Trophoblast cell (in vitro differentiated cells and primary cell): ENCODE measurements at regions not wholly inside any gene's neighbourhood (a gene's known extent, or its start where the extent isn't known, plus 50 kb on each side); places are given as distances from the start of the nearest gene placed in this dataset.
A peak's percentile ranks its signal among the peaks of the same experiment; 100 is the strongest.

Source experiments
- DNase-seq, 2 donors: peaks; one replicate each; pipeline ENCODE4 v3.0.0-alpha.2; 2016
- H2AFZ ChIP-seq: 2 replicates; pipeline ENCODE4 v1.6.1; 2013; ENCODE audit warnings: low read length, moderate library complexity, mild to moderate bottlenecking; ENCODE audit not compliant: insufficient read depth, poor library complexity
- H2AK5ac ChIP-seq: 2 replicates; pipeline ENCODE4 v1.6.1; 2013; ENCODE audit warnings: mild to moderate bottlenecking, low read length
- H2BK120ac ChIP-seq: 2 replicates; pipeline ENCODE4 v1.6.1; 2013; ENCODE audit warnings: low read length, mild to moderate bottlenecking, moderate library complexity; ENCODE audit not compliant: insufficient read depth, poor library complexity
- H2BK12ac ChIP-seq: 2 replicates; pipeline ENCODE4 v1.6.1; 2013; ENCODE audit warnings: mild to moderate bottlenecking, low read length, moderate library complexity
- H2BK5ac ChIP-seq: 2 replicates; pipeline ENCODE4 v1.6.1; 2013; ENCODE audit warnings: low read length, low read depth, moderate library complexity, mild to moderate bottlenecking; ENCODE audit not compliant: poor library complexity
- H3K14ac ChIP-seq: 2 replicates; pipeline ENCODE4 v1.6.1; 2013; ENCODE audit warnings: mild to moderate bottlenecking, low read length
- H3K18ac ChIP-seq: 2 replicates; pipeline ENCODE4 v1.6.1; 2013; ENCODE audit warnings: mild to moderate bottlenecking, low read length
- H3K23ac ChIP-seq: 2 replicates; pipeline ENCODE4 v1.6.1; 2013; ENCODE audit warnings: low read length
- H3K27ac ChIP-seq: 2 replicates; pipeline ENCODE4 v1.5.1; 2013; ENCODE audit warnings: low read depth, mild to moderate bottlenecking, inconsistent platforms, low read length, moderate library complexity
- H3K27me3 ChIP-seq: 2 replicates; pipeline ENCODE4 v1.6.1; 2013; ENCODE audit warnings: inconsistent platforms, mild to moderate bottlenecking, low read length, moderate library complexity; ENCODE audit not compliant: insufficient read depth
- H3K36me3 ChIP-seq, 2 experiments: 1 replicate in 1 of 2; 2 replicates in 1 of 2; pipeline ENCODE4 v1.6.1; 2013; ENCODE audit warnings: low read length in 2 of 2, mild to moderate bottlenecking in 2 of 2, moderate library complexity in 1 of 2; ENCODE audit not compliant: insufficient read depth in 2 of 2, control insufficient read depth in 1 of 2
- H3K4ac ChIP-seq: 2 replicates; pipeline ENCODE4 v1.6.1; 2013; ENCODE audit warnings: low read depth, mild to moderate bottlenecking, low read length, moderate library complexity
- H3K4me1 ChIP-seq, 2 experiments: 1 replicate in 1 of 2; 2 replicates in 1 of 2; pipeline ENCODE4 v1.6.1; 2013; ENCODE audit warnings: low read length in 2 of 2, mild to moderate bottlenecking in 2 of 2, moderate library complexity in 1 of 2; ENCODE audit not compliant: insufficient read depth in 2 of 2, control insufficient read depth in 1 of 2
- H3K4me2 ChIP-seq: 2 replicates; pipeline ENCODE4 v1.6.1; 2013; ENCODE audit warnings: inconsistent platforms, mild to moderate bottlenecking, low read length, moderate library complexity
- H3K4me3 ChIP-seq: 2 replicates; pipeline ENCODE4 v1.5.1; 2013; ENCODE audit warnings: mild to moderate bottlenecking, low read depth, low read length, inconsistent platforms
- H3K79me1 ChIP-seq: one replicate; pipeline ENCODE4 v1.6.1; 2013; ENCODE audit warnings: low read length
- H3K79me2 ChIP-seq: 2 replicates; pipeline ENCODE4 v1.6.1; 2013; ENCODE audit warnings: low read length, mild to moderate bottlenecking; ENCODE audit not compliant: control insufficient read depth, insufficient read depth, poor library complexity
- H3K9ac ChIP-seq: 2 replicates; pipeline ENCODE4 v1.6.1; 2013; ENCODE audit warnings: mild to moderate bottlenecking, low read length
- H3K9me3 ChIP-seq: 2 replicates; pipeline ENCODE4 v1.6.1; 2013; ENCODE audit warnings: low read depth, mild to moderate bottlenecking, control low read depth, inconsistent platforms, low read length; ENCODE audit not compliant: insufficient read depth
- H4K12ac ChIP-seq: 2 replicates; pipeline ENCODE4 v1.6.1; 2013; ENCODE audit warnings: low read depth, mild to moderate bottlenecking, low read length, moderate library complexity
- H4K8ac ChIP-seq: 2 replicates; pipeline ENCODE4 v1.6.1; 2013; ENCODE audit warnings: low read depth, mild to moderate bottlenecking, low read length, moderate library complexity
- H4K91ac ChIP-seq: one replicate; pipeline ENCODE4 v1.6.1; 2013; ENCODE audit warnings: low read depth, mild to moderate bottlenecking, low read length, moderate library complexity
- WGBS: extraction: QIAGEN DNeasy Blood & Tissue Kit; methylation state at CpG from one replicate; pipeline ENCODE4 v1.1.7; 2013; ENCODE audit warnings: missing lambda C conversion rate; ENCODE audit not compliant: insufficient read length, insufficient coverage; ENCODE audit errors: extremely low coverage; 5-methylcytosine and 5-hydroxymethylcytosine counted together

- H3K9me3 ChIP-seq, result no peaks in the 10 kb centered on the region
- H3K4ac ChIP-seq, result no peak overlapping the region
- H3K27ac ChIP-seq, result no peak overlapping the region
- peaks cover 14% of the 10 kb centered on the region for H3K79me1 ChIP-seq
- H4K8ac ChIP-seq, result peak overlapping the region; percentile 44
- peak overlapping the region; percentile 34 for H3K14ac ChIP-seq
- no peak overlapping the region for H2AK5ac ChIP-seq
- peak overlapping the region; percentile 70 for H4K91ac ChIP-seq
- no peaks in the 10 kb centered on the region for H3K4me1 ChIP-seq
- H2AFZ ChIP-seq, result no peak overlapping the region
- WGBS, result no CpG with 5 or more reads among the region's 7 CpGs
- no peak overlapping the region for H2BK5ac ChIP-seq
- H3K4me3 ChIP-seq, result no peak overlapping the region
- H2BK12ac ChIP-seq, result no peak overlapping the region
- peak; percentile 80 to 92 for DNase-seq
- H3K18ac ChIP-seq, result no peak overlapping the region
- no peak overlapping the region for H3K23ac ChIP-seq
- no peaks in the 10 kb centered on the region for H3K36me3 ChIP-seq
- H2BK120ac ChIP-seq, result peak overlapping the region; percentile 52
- no peak overlapping the region for H3K9ac ChIP-seq
- no peak overlapping the region for H3K4me2 ChIP-seq
- H3K79me2 ChIP-seq, result no peaks in the 10 kb centered on the region
- no peak overlapping the region for H4K12ac ChIP-seq
- no peaks in the 10 kb centered on the region for H3K27me3 ChIP-seq
These were observed 149.1 kb upstream of the RAG2 start for GRCh38 chr11:36746886-36747710.

DNA sequence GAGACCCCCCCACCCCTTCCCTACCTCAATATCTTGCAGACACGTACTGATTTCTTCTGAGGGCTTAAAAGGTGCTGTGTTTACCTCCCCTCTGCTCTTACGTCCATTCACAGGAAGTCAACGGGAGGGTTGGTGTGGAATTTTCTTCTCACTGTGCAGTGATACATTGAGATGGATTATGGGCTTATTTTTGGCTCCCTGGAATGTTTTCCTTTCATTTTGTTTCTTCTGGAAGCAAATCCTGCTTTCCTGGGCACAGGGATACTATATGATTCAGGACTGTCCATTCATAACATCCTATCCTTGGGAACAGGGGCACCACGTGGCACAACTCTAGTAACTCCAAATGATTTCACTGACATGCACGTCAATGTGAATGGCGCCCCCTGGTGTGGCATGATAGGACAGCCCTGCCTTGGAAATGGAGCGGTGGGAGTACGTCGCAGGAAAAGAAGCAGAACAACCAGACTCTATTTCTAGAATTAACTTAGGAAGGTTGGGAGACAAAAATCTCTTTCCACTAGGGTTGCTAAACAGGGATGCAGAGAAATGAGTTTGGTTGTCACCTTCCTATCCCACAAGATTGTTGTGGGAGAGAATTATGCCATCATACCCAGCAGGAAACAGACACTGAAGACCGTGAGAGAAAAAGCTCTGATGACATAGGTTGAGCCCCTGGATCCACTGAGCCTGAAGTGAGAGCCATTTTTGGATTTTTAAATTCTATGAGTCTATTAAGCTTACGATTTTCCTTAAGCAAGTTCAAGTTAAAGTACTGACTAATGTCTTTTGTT is 146.5 kb upstream of the RAG2 start:
- H3K9ac ChIP-seq, result no peak overlapping the region
- H4K8ac ChIP-seq, result no peak overlapping the region
- peaks cover 10% of the 10 kb centered on the region for H3K79me1 ChIP-seq
- no peaks in the 10 kb centered on the region for H3K27me3 ChIP-seq
- no peak overlapping the region for H3K4ac ChIP-seq
- DNase-seq, result peak; percentile 52 to 78
- H3K27ac ChIP-seq, result no peak overlapping the region
- H2BK12ac ChIP-seq, result peak overlapping the region; percentile 34
- H3K9me3 ChIP-seq, result no peaks in the 10 kb centered on the region
- no peak overlapping the region for H4K91ac ChIP-seq
- WGBS, result no CpG with 5 or more reads among the region's 11 CpGs
- no peak overlapping the region for H3K4me3 ChIP-seq
- no peak overlapping the region for H2BK5ac ChIP-seq
- H3K23ac ChIP-seq, result no peak overlapping the region
- H3K18ac ChIP-seq, result no peak overlapping the region
- H2BK120ac ChIP-seq, result no peak overlapping the region
- no peaks in the 10 kb centered on the region for H3K36me3 ChIP-seq
- no peak overlapping the region for H2AFZ ChIP-seq
- H3K4me2 ChIP-seq, result no peak overlapping the region
- H3K14ac ChIP-seq, result no peak overlapping the region
- no peaks in the 10 kb centered on the region for H3K4me1 ChIP-seq
- no peak overlapping the region for H2AK5ac ChIP-seq
- H3K79me2 ChIP-seq, result no peaks in the 10 kb centered on the region
- no peak overlapping the region for H4K12ac ChIP-seq

DNA sequence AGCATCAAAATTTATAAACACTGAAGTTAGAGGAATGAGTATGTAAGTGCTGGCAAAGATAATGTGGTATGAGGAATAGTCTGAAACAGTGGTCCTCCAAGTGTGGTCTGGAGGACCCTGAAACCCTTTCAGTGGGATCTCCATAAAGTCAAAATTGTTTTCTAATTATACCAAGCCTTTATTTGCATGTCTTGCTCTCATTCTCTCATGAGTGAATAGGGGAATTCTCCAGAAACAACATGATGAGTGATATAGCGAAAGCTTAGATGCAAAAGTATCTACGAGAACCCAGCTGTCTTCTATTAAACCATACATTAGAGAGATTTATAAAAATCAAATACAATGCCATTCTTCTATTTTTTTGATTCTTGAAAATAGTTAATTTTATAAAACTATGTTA is 145.0 kb upstream of the RAG2 start:
- Histone ChIP-seq H3K79me2 (no peaks in the 10 kb centered on the region), H3K9ac (no peak overlapping the region), H4K12ac (no peak overlapping the region), H4K8ac (no peak overlapping the region), H3K14ac (no peak overlapping the region), H3K79me1 (peaks cover 5% of the 10 kb centered on the region), H3K4me1 (no peaks in the 10 kb centered on the region), H2BK120ac (no peak overlapping the region), H3K27ac (no peak overlapping the region), H3K4me3 (no peak overlapping the region), H3K4ac (no peak overlapping the region), H2BK12ac (no peak overlapping the region), H3K36me3 (no peaks in the 10 kb centered on the region), H3K23ac (no peak overlapping the region), H2AFZ (no peak overlapping the region), H3K27me3 (no peaks in the 10 kb centered on the region), H3K4me2 (no peak overlapping the region), H2BK5ac (no peak overlapping the region), H3K18ac (no peak overlapping the region), H3K9me3 (no peaks in the 10 kb centered on the region), H4K91ac (no peak overlapping the region), H2AK5ac (no peak overlapping the region)
- no CpG with 5 or more reads among the region's 2 CpGs for WGBS
- DNase-seq, result no peak

DNA sequence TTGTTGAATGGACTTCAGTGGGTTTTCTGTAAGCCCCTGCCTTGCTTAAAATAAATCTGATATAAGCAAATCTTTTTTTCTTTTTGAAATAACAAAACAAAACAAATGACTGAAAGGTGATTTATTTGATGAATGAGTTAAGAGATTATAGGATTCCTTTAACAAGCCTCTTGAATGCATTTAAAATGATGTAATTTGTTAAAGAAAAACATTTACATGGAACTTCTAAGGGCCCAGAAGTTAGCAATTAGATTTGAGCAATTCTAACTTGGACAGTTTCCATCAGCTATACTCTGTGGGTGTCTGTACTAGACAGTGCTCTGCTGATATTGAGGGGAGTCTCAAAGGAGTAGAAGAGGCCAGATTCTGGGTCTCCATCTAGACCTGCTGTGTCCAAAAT is 143.5 kb upstream of the RAG2 start:
- Histone ChIP-seq H3K79me1 (peaks cover 5% of the 10 kb centered on the region), H4K12ac (no peak overlapping the region), H3K27ac (no peak overlapping the region), H3K36me3 (no peaks in the 10 kb centered on the region), H4K91ac (no peak overlapping the region), H3K4me1 (no peaks in the 10 kb centered on the region), H2AK5ac (no peak overlapping the region), H4K8ac (no peak overlapping the region), H3K4me2 (no peak overlapping the region), H3K18ac (no peak overlapping the region), H3K9ac (no peak overlapping the region), H3K4ac (no peak overlapping the region), H3K4me3 (no peak overlapping the region), H3K79me2 (no peaks in the 10 kb centered on the region), H2BK120ac (no peak overlapping the region), H3K27me3 (no peaks in the 10 kb centered on the region), H2AFZ (no peak overlapping the region), H3K23ac (no peak overlapping the region), H3K9me3 (no peaks in the 10 kb centered on the region), H2BK5ac (no peak overlapping the region), H2BK12ac (no peak overlapping the region), H3K14ac (no peak overlapping the region)
- no peak for DNase-seq
